Epithelial cell of esophagus (primary cell): ENCODE measurements at regions not wholly inside any gene's neighbourhood (a gene's known extent, or its start where the extent isn't known, plus 50 kb on each side); places are given as distances from the start of the nearest gene placed in this dataset.
"Not testable (repeated sequence)": the region's sequence is repeated elsewhere in the genome, so short reads cannot be mapped to it uniquely, and the experiment has no call there.

Source experiments
- DNase-seq: peaks from one replicate; pipeline ENCODE4 v3.0.0; 2010; ENCODE audit warnings: low read depth
- H3K4me3 ChIP-seq: 2 replicates; pipeline ENCODE4 v1.5.1; 2011; ENCODE audit warnings: mild to moderate bottlenecking, low read length, control low read depth
- TF ChIP-seq, protein P1 (sequence below): IDR thresholded peaks from 2 replicates; pipeline ENCODE4 v1.5.1; 2011; ENCODE audit warnings: low read depth, mild to moderate bottlenecking, low read length, control low read depth, inconsistent platforms; ENCODE audit not compliant: insufficient read depth; ENCODE audit errors: missing control alignments

DNA sequence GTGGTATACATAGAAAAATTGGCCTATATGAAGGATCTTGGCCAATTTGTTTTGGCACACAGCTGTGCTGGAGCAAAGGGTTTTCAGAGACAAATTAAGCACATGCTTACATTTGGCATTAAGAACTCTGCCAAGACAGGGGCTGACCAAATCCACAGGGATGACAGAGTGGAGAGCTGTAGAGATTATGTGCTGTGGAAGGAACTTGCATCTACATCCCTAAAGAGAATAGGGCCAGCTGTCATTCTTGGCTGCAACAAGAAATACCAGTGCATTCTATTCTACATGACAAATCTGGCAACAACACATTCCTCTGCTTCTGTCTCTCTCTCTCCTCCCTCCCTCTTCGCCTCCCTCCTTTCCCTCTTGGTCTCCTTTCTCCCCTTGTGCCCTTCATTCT, 75.6 kb downstream of the POM121L12 start:
- no peak overlapping the region for H3K4me3 ChIP-seq
- no peak for DNase-seq
- TF ChIP-seq, protein P1, sequence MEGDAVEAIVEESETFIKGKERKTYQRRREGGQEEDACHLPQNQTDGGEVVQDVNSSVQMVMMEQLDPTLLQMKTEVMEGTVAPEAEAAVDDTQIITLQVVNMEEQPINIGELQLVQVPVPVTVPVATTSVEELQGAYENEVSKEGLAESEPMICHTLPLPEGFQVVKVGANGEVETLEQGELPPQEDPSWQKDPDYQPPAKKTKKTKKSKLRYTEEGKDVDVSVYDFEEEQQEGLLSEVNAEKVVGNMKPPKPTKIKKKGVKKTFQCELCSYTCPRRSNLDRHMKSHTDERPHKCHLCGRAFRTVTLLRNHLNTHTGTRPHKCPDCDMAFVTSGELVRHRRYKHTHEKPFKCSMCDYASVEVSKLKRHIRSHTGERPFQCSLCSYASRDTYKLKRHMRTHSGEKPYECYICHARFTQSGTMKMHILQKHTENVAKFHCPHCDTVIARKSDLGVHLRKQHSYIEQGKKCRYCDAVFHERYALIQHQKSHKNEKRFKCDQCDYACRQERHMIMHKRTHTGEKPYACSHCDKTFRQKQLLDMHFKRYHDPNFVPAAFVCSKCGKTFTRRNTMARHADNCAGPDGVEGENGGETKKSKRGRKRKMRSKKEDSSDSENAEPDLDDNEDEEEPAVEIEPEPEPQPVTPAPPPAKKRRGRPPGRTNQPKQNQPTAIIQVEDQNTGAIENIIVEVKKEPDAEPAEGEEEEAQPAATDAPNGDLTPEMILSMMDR, result no peak

GRCh38 chr7:53113424-53113823, 78.0 kb downstream of the POM121L12 start:
- no peak for DNase-seq
- H3K4me3 ChIP-seq, result no peak overlapping the region
- TF ChIP-seq, protein P1, result no peak

DNA sequence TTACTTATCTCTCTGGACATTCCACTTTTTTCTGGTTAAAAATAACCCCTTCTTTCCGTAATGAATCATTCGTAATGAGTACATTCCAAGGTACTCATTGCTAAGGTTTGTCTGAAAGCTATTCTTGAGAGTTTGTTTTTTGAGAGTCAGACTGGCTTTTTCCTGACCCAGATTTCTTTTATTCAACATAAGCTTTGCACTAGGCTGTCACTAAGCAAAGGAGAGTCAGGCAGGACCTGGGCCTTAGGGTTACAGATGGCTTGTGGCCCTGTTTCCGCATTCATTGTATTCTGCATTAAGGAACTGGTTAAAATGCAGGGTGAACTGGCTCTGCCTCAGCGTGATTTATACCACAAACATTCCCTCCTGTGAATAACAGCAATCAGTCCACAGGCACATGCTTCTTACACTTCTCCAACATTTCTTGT, 84.1 kb downstream of the POM121L12 start:
- TF ChIP-seq, protein P1, result no peak
- no peak for DNase-seq
- H3K4me3 ChIP-seq, result no peak overlapping the region

DNA sequence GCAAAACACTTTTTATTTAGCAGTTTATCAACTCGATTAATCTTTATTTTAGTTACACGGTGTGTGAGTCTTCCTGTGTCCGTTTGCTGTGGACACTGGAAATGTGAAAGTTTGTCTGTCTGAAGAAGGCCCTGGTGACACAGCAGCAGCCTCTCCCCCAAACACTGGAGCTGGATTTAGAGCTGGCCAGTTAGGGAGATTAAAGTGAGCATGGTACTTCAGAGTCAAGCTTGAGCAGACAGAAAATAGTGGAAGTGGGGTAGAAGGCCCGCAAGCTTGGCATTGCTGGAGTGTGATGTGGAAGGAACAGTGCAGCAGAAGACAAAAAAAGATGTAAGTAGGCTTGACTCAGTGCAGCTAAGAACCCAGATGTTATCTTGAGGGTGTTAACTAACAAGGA, 85.9 kb downstream of the POM121L12 start:
- no peak for DNase-seq
- TF ChIP-seq, protein P1, result no peak
- H3K4me3 ChIP-seq, result no peak overlapping the region

GRCh38 chr7:53131697-53132096, 96.3 kb downstream of the POM121L12 start:
- TF ChIP-seq, protein P1, result no peak
- no peak for DNase-seq
- H3K4me3 ChIP-seq, result no peak overlapping the region

DNA sequence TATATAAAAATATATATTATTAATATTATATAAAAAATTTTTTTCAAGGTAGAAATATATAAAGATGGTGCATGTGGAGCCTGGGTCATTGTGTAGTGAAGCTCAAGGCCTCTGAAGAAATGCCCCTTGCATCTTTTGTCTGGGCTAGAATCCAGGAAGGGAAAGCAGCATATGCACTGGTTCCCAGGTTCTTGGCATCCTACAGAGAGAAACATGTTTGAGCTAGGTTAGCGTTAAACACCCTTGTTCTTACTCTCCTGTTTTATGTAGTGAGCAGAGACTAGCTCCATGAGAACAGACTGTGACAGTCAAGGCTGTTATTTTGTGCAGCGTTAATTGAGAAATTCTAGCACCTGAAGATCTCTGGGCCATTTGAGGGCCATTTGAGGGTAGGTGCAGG, 116.1 kb downstream of the POM121L12 start:
- TF ChIP-seq, protein P1, result no peak
- H3K4me3 ChIP-seq, result no peak overlapping the region
- no peak for DNase-seq

DNA sequence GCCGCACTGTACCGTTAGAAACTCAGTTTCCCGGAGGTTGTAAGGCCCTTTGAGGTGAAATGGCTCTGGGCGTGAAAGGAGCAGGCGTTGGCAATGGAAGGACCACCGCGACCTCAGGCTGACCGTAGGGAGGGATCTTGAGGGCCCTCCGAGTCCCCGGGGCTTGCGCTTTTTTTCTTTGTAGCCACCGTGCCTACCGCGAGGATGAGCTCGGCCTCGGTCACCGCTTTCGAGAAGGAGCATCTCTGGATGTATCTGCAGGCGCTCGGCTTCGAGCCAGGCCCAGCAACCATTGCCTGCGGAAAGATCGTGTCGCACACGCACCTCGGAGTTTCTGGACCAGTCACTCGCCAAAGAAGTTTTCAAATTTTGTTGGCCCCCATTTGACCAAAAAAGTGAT, 151.8 kb downstream of the POM121L12 start:
- not testable (repeated sequence) for DNase-seq, H3K4me3 ChIP-seq
